GM19397 (cell line): ENCODE measurements at regions not wholly inside any gene's neighbourhood (a gene's known extent, or its start where the extent isn't known, plus 50 kb on each side); places are given as distances from the start of the nearest gene placed in this dataset.

Source experiments
- ATAC-seq: cut with Tn5 transposase; IDR thresholded peaks from one replicate; pipeline ENCODE4 v1.9.1; 2021; ENCODE audit warnings: mild to moderate bottlenecking, moderate library complexity; ENCODE audit not compliant: unreplicated experiment

- no peak for ATAC-seq
Measured at GRCh38 chr7:84553711-84554110, 359.1 kb upstream of the SEMA3A start.

GRCh38 chr7:84549409-84549808, 354.8 kb upstream of the SEMA3A start:
- ATAC-seq: no peak

GRCh38 chr7:84548366-84549365, 354.1 kb upstream of the SEMA3A start:
- ATAC-seq: no peak

GRCh38 chr7:84547331-84547730, 352.7 kb upstream of the SEMA3A start:
- no peak for ATAC-seq

- no peak for ATAC-seq
Measured at GRCh38 chr7:84546403-84546802, 351.8 kb upstream of the SEMA3A start.

- no peak for ATAC-seq
Measured at GRCh38 chr7:84538268-84538667, 343.7 kb upstream of the SEMA3A start.

- ATAC-seq: no peak
Measured at GRCh38 chr7:84536271-84536870, 341.8 kb upstream of the SEMA3A start.

- ATAC-seq: no peak
Measured at GRCh38 chr7:84535580-84536270, 341.1 kb upstream of the SEMA3A start.

- no peak for ATAC-seq
Measured at GRCh38 chr7:84533182-84533581, 338.6 kb upstream of the SEMA3A start.

GRCh38 chr7:84532196-84532595, 337.6 kb upstream of the SEMA3A start:
- ATAC-seq: no peak

GRCh38 chr7:84529480-84530205, 335.1 kb upstream of the SEMA3A start:
- no peak for ATAC-seq

GRCh38 chr7:84528756-84529479, 334.3 kb upstream of the SEMA3A start:
- no peak for ATAC-seq

- ATAC-seq: no peak
Measured at GRCh38 chr7:84524714-84525694, 330.4 kb upstream of the SEMA3A start.

GRCh38 chr7:84513061-84513460, 318.5 kb upstream of the SEMA3A start:
- no peak for ATAC-seq

- ATAC-seq: no peak
Measured at GRCh38 chr7:84512055-84512454, 317.5 kb upstream of the SEMA3A start.

GRCh38 chr7:84510505-84510904, 315.9 kb upstream of the SEMA3A start:
- ATAC-seq: no peak

GRCh38 chr7:84509522-84509921, 314.9 kb upstream of the SEMA3A start:
- ATAC-seq: no peak

GRCh38 chr7:84508606-84509005, 314.0 kb upstream of the SEMA3A start:
- no peak for ATAC-seq

- no peak for ATAC-seq
Measured at GRCh38 chr7:84507529-84507928, 312.9 kb upstream of the SEMA3A start.
